T-helper 2 cell (primary cell): ENCODE measurements at regions not wholly inside any gene's neighbourhood (a gene's known extent, or its start where the extent isn't known, plus 50 kb on each side); places are given as distances from the start of the nearest gene placed in this dataset.
"Not testable (repeated sequence)": the region's sequence is repeated elsewhere in the genome, so short reads cannot be mapped to it uniquely, and the experiment has no call there.

Experiments
- DNase-seq, 5 experiments: peaks; one replicate each; pipeline versions ENCODE4 v3.0.0 to v3.0.0-alpha.2; 2012 to 2022

GRCh38 chr1:213418268-213419071 lies 367.4 kb downstream of the RPS6KC1 start:
- DNase-seq: no peak

GRCh38 chr1:213419401-213420030 lies 368.5 kb downstream of the RPS6KC1 start:
- DNase-seq: no peak

GRCh38 chr1:213421178-213421577 lies 370.1 kb downstream of the RPS6KC1 start:
- not testable (repeated sequence) for DNase-seq

GRCh38 chr1:213423041-213423440 lies 372.0 kb downstream of the RPS6KC1 start:
- DNase-seq: no peak

GRCh38 chr1:213423605-213424004 lies 372.6 kb downstream of the RPS6KC1 start:
- no peak for DNase-seq

- no peak for DNase-seq
These were observed 374.5 kb downstream of the RPS6KC1 start for GRCh38 chr1:213425376-213426030.

GRCh38 chr1:213429642-213430041 lies 378.6 kb downstream of the RPS6KC1 start:
- no peak for DNase-seq

- DNase-seq: no peak
These were observed 384.7 kb downstream of the RPS6KC1 start for GRCh38 chr1:213435715-213436114.

GRCh38 chr1:213438339-213438738 lies 387.3 kb downstream of the RPS6KC1 start:
- no peak for DNase-seq

GRCh38 chr1:213439703-213440102 lies 388.7 kb downstream of the RPS6KC1 start:
- no peak for DNase-seq

GRCh38 chr1:213440766-213441165 lies 389.7 kb downstream of the RPS6KC1 start:
- no peak for DNase-seq

GRCh38 chr1:213443415-213443814 lies 392.4 kb downstream of the RPS6KC1 start:
- no peak for DNase-seq

- peak in 1 of 5 experiments; percentile 60 for DNase-seq
These were observed 393.2 kb downstream of the RPS6KC1 start for GRCh38 chr1:213444224-213444623.

- no peak for DNase-seq
These were observed 395.5 kb downstream of the RPS6KC1 start for GRCh38 chr1:213446496-213446895.

GRCh38 chr1:213448360-213448759 lies 397.3 kb downstream of the RPS6KC1 start:
- no peak for DNase-seq

- DNase-seq: no peak
These were observed 397.7 kb downstream of the RPS6KC1 start for GRCh38 chr1:213448776-213449175.

GRCh38 chr1:213452501-213452900 lies 401.5 kb downstream of the RPS6KC1 start:
- no peak for DNase-seq

- no peak for DNase-seq
These were observed 406.1 kb downstream of the RPS6KC1 start for GRCh38 chr1:213457186-213457585.

- no peak for DNase-seq
These were observed 406.7 kb downstream of the RPS6KC1 start for GRCh38 chr1:213457733-213458132.

GRCh38 chr1:213462374-213462773 lies 411.3 kb downstream of the RPS6KC1 start:
- not testable (repeated sequence) for DNase-seq

GRCh38 chr1:213464786-213465460 lies 413.9 kb downstream of the RPS6KC1 start:
- peak in 1 of 5 experiments; percentile 24 for DNase-seq

GRCh38 chr1:213466541-213466940 lies 415.5 kb downstream of the RPS6KC1 start:
- no peak for DNase-seq

- no peak for DNase-seq
These were observed 423.0 kb downstream of the RPS6KC1 start for GRCh38 chr1:213474054-213474453.
